Glutamatergic neuron (in vitro differentiated cells): ENCODE measurements at regions not wholly inside any gene's neighbourhood (a gene's known extent, or its start where the extent isn't known, plus 50 kb on each side); places are given as distances from the start of the nearest gene placed in this dataset.

Source experiments
- DNase-seq: peaks from one replicate; pipeline ENCODE4 v3.0.0; 2022
- H3K27ac Mint-ChIP-seq: one replicate; pipeline ENCODE4 v1.8.0; 2020; ENCODE audit warnings: mild to moderate bottlenecking, mixed read lengths, inconsistent platforms; ENCODE audit not compliant: unreplicated experiment
- H3K27me3 Mint-ChIP-seq: one replicate; pipeline ENCODE4 v1.8.0; 2020; ENCODE audit warnings: mild to moderate bottlenecking, moderate library complexity, mixed read lengths, inconsistent platforms; ENCODE audit not compliant: unreplicated experiment
- H3K36me3 Mint-ChIP-seq: one replicate; pipeline ENCODE4 v1.8.0; 2020; ENCODE audit warnings: mild to moderate bottlenecking, mixed read lengths, inconsistent platforms; ENCODE audit not compliant: unreplicated experiment
- H3K4me1 Mint-ChIP-seq: one replicate; pipeline ENCODE4 v1.8.0; 2020; ENCODE audit warnings: mild to moderate bottlenecking, low read depth, mixed read lengths, inconsistent platforms; ENCODE audit not compliant: unreplicated experiment
- H3K4me3 Mint-ChIP-seq: one replicate; pipeline ENCODE4 v1.8.0; 2020; ENCODE audit warnings: mild to moderate bottlenecking, mixed read lengths, inconsistent platforms; ENCODE audit not compliant: unreplicated experiment
- H3K9me3 Mint-ChIP-seq: one replicate; pipeline ENCODE4 v1.8.0; 2020; ENCODE audit warnings: mild to moderate bottlenecking, moderate library complexity, mixed read lengths, inconsistent platforms; ENCODE audit not compliant: unreplicated experiment
- TF ChIP-seq, protein P1 (sequence below): fragments of 200-600 bp; sonication (generic); IDR thresholded peaks from one replicate; pipeline ENCODE4 v1.5.0; 2021; ENCODE audit not compliant: partially characterized antibody, unreplicated experiment

DNA sequence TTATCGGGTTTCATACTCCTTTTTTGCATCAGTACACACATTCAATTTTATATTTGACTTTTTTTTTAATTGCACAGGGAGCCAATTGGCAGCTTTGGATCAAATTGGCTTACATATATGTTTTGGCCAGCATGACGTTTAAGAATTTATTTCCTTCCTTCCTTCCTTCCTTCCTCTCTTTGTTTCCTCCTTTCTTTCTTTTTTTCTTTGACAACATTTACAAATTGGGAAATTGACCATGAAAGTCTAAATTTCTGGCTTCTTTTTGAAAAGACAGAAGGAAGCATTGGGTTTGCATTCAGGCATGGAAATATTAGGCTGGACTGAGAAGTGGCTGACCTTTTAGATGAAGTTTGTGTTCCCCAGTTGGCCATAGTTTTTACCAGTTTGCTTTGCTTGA, 103.4 kb upstream of the IGSF10 start:
- H3K27me3 Mint-ChIP-seq, result no peaks in the 10 kb centered on the region
- no peak overlapping the region for H3K27ac Mint-ChIP-seq
- no peaks in the 10 kb centered on the region for H3K36me3 Mint-ChIP-seq
- TF ChIP-seq, protein P1, sequence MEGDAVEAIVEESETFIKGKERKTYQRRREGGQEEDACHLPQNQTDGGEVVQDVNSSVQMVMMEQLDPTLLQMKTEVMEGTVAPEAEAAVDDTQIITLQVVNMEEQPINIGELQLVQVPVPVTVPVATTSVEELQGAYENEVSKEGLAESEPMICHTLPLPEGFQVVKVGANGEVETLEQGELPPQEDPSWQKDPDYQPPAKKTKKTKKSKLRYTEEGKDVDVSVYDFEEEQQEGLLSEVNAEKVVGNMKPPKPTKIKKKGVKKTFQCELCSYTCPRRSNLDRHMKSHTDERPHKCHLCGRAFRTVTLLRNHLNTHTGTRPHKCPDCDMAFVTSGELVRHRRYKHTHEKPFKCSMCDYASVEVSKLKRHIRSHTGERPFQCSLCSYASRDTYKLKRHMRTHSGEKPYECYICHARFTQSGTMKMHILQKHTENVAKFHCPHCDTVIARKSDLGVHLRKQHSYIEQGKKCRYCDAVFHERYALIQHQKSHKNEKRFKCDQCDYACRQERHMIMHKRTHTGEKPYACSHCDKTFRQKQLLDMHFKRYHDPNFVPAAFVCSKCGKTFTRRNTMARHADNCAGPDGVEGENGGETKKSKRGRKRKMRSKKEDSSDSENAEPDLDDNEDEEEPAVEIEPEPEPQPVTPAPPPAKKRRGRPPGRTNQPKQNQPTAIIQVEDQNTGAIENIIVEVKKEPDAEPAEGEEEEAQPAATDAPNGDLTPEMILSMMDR, result no peak
- H3K9me3 Mint-ChIP-seq, result no peaks in the 10 kb centered on the region
- no peak overlapping the region for H3K4me3 Mint-ChIP-seq
- H3K4me1 Mint-ChIP-seq, result no peaks in the 10 kb centered on the region
- DNase-seq, result no peak

DNA sequence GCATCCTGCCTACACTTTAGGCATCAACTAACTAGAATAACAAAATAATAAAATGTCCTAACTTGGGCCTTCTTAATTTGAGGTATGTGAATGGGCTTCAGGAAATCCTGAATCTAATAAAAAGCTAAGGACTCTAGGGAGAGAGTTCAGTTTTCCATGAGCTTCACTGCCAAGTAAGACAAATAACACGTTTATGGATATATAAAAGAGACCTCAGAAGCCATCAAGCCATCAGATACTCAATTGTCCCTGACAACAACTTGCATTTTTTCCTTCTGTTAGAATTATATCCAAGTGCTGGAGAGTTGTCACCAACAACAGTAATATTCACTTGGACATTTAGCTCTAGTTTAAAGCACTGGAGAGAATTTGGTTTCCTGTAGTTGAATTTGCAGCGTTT, 102.4 kb upstream of the IGSF10 start:
- no peak overlapping the region for H3K4me3 Mint-ChIP-seq
- no peaks in the 10 kb centered on the region for H3K36me3 Mint-ChIP-seq
- H3K9me3 Mint-ChIP-seq, result no peaks in the 10 kb centered on the region
- H3K4me1 Mint-ChIP-seq, result no peaks in the 10 kb centered on the region
- no peak overlapping the region for H3K27ac Mint-ChIP-seq
- no peaks in the 10 kb centered on the region for H3K27me3 Mint-ChIP-seq
- TF ChIP-seq, protein P1, result no peak
- no peak for DNase-seq

DNA sequence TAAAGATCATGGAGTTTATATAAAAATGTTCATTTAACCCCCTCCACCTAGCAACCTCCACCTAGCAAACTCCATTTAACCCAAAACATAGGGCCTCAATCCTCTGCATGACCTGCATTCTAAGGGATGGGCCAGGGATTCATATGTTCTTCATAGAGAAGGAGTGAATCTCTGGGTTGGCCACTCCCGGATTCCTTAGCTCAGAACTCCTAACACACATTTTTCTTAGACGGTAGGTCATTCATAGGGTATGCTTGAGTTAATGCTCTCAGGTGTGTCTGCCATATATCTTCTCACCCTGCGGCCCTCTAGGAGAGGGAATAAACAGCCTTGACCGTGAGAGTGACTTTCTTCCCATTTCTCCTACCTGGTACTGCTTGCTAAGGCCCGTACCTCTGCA, 102.0 kb upstream of the IGSF10 start:
- H3K4me1 Mint-ChIP-seq, result no peaks in the 10 kb centered on the region
- H3K4me3 Mint-ChIP-seq, result no peak overlapping the region
- H3K27me3 Mint-ChIP-seq, result no peaks in the 10 kb centered on the region
- TF ChIP-seq, protein P1, result no peak
- no peaks in the 10 kb centered on the region for H3K9me3 Mint-ChIP-seq
- DNase-seq, result no peak
- no peaks in the 10 kb centered on the region for H3K36me3 Mint-ChIP-seq
- H3K27ac Mint-ChIP-seq, result no peak overlapping the region

DNA sequence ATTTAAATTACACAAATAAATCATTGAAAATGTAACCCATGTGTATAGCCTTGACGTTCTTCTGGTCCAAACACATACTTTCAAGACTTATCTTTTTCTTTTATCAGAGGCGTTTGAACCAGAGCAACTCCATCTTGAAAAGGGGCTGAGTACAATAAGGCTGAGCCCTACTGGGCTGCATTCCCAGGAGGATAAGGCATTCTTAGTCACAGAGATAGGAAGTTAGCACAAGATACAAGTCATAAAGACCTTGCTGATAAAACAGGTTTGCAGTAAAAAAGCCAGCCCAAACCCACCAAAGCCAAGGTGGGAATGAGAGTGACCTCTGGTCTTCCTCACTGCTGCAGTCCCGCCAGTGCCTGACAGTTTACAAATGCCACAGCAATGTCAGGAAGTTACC, 101.0 kb upstream of the IGSF10 start:
- Mint-ChIP-seq H3K4me3 (no peak overlapping the region), H3K27me3 (no peaks in the 10 kb centered on the region), H3K27ac (no peak overlapping the region), H3K36me3 (no peaks in the 10 kb centered on the region), H3K9me3 (no peaks in the 10 kb centered on the region), H3K4me1 (no peaks in the 10 kb centered on the region)
- no peak for DNase-seq
- TF ChIP-seq, protein P1, result no peak

DNA sequence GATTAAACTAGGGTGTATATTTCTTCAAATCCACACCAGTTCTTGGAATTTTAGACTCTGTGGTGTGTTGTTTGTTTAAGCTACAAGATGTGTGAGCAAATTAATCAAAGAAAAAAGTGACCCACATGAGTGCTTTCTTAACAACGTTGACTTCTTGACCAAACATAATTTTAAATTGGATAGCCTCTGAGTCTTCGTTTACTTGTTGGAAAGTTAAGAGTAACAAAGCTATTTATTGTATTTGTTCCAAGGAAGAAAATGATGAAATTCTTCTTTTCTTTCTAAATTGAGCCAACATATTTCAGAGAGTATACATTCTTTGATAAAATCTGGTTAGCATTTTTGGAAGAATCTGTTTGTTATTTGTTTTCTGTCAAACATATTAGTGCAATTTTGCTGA, 99.9 kb upstream of the IGSF10 start:
- Mint-ChIP-seq H3K4me1 (no peaks in the 10 kb centered on the region), H3K4me3 (no peak overlapping the region), H3K27me3 (no peaks in the 10 kb centered on the region), H3K36me3 (no peaks in the 10 kb centered on the region), H3K9me3 (peaks cover 2% of the 10 kb centered on the region), H3K27ac (no peak overlapping the region)
- TF ChIP-seq, protein P1, result no peak
- DNase-seq, result no peak
